ENCODE measurements at regions not wholly inside any gene's neighbourhood (a gene's known extent, or its start where the extent isn't known, plus 50 kb on each side); places are given as distances from the start of the nearest gene placed in this dataset.

- no peak for DNase-seq
- H3K4me1 ChIP-seq, result no peaks in the 10 kb centered on the region
- TF ChIP-seq POLR2A (IDR thresholded peaks at IDR 0.05) (no peak), POLR2AphosphoS5 (IDR thresholded peaks at IDR 0.05) (no peak), EP300 (IDR thresholded peaks at IDR 0.05) (no peak)
- H3K27ac ChIP-seq, result no peak overlapping the region
- no peak overlapping the region for H3K4me3 ChIP-seq
- WGBS, 2 donors, result 51 to 67% methylated on average over 7 of the region's 7 CpGs
- no peaks in the 10 kb centered on the region for H3K9me3 ChIP-seq
- H3K27me3 ChIP-seq, result no peaks in the 10 kb centered on the region
- intact Hi-C loops (cut with DNase I), result no loop called here
- no peaks in the 10 kb centered on the region for H3K36me3 ChIP-seq
Observed at GRCh38 chr9:78928625-78929405, 631.9 kb downstream of the PSAT1 start.

DNA sequence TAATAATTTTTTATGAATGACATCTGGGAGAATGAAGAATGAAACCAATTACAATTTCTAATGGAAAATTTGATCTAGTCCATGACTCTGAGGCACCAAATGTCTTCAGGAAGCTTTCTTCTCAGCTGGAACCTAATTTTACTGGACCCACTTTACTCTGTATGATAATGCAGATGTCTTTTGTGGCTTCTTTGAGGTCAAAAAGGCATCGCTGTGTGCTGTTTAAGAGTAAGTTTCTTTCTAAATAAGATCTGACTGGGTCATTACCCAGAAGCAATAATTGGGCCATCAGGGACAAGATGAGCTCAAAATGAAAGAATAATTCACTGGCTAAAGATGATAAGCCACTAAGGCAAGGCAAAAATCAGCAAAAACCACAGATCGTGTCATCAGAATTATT lies 633.4 kb downstream of the PSAT1 start:
- WGBS, 2 donors, result 86 to 89% methylated on average over 2 of the region's 2 CpGs
- no peaks in the 10 kb centered on the region for H3K4me1 ChIP-seq
- intact Hi-C loops (cut with DNase I), result no loop called here
- H3K27me3 ChIP-seq, result no peaks in the 10 kb centered on the region
- H3K9me3 ChIP-seq, result no peaks in the 10 kb centered on the region
- no peak for DNase-seq
- no peak for TF ChIP-seq EP300 (IDR thresholded peaks at IDR 0.05)
- no peak for TF ChIP-seq POLR2A (IDR thresholded peaks at IDR 0.05)
- TF ChIP-seq, protein P1, sequence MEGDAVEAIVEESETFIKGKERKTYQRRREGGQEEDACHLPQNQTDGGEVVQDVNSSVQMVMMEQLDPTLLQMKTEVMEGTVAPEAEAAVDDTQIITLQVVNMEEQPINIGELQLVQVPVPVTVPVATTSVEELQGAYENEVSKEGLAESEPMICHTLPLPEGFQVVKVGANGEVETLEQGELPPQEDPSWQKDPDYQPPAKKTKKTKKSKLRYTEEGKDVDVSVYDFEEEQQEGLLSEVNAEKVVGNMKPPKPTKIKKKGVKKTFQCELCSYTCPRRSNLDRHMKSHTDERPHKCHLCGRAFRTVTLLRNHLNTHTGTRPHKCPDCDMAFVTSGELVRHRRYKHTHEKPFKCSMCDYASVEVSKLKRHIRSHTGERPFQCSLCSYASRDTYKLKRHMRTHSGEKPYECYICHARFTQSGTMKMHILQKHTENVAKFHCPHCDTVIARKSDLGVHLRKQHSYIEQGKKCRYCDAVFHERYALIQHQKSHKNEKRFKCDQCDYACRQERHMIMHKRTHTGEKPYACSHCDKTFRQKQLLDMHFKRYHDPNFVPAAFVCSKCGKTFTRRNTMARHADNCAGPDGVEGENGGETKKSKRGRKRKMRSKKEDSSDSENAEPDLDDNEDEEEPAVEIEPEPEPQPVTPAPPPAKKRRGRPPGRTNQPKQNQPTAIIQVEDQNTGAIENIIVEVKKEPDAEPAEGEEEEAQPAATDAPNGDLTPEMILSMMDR (IDR thresholded peaks at IDR 0.05), result no peak
- TF ChIP-seq POLR2AphosphoS5 (IDR thresholded peaks at IDR 0.05), result no peak
- no peak overlapping the region for H3K4me3 ChIP-seq
- no peak overlapping the region for H3K27ac ChIP-seq
- H3K36me3 ChIP-seq, result no peaks in the 10 kb centered on the region

- H3K36me3 ChIP-seq, result no peaks in the 10 kb centered on the region
- H3K27ac ChIP-seq, result no peak overlapping the region
- no peaks in the 10 kb centered on the region for H3K27me3 ChIP-seq
- intact Hi-C loops (cut with DNase I), result no loop called here
- H3K4me3 ChIP-seq, result no peak overlapping the region
- TF ChIP-seq EP300 (IDR thresholded peaks at IDR 0.05) (no peak), POLR2AphosphoS5 (IDR thresholded peaks at IDR 0.05) (no peak), POLR2A (IDR thresholded peaks at IDR 0.05) (no peak)
- TF ChIP-seq, protein P1 (IDR thresholded peaks at IDR 0.05), result no peak
- 77 to 86% methylated on average over 4 of the region's 4 CpGs for WGBS, 2 donors
- no peak for DNase-seq
- no peaks in the 10 kb centered on the region for H3K9me3 ChIP-seq
- H3K4me1 ChIP-seq, result no peaks in the 10 kb centered on the region
Observed at GRCh38 chr9:78932849-78933627, 636.1 kb downstream of the PSAT1 start.

DNA sequence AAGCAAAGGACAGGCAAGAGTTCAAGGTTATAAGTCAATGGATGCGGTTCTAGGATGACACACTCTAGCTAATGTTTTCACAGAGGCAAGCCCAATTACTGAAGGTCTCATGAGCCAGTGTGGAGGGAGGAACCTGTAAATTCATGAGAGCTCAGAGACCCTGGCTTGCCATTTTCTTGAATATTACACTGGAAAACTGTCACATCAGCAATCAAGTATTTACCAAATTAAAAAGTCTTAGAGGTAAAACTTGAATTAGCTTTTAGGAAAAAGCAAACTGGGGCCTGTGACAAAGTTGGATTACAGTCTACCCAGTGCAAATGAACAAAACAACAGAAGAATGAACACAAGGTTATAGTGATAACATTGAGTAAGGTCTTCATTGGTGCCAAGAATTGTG lies 636.9 kb upstream of the TLE4 start:
- WGBS, 2 donors, result 78 to 98% methylated on average over 1 of the region's 1 CpG
- Histone ChIP-seq H3K27me3 (no peaks in the 10 kb centered on the region), H3K36me3 (no peaks in the 10 kb centered on the region), H3K4me1 (no peaks in the 10 kb centered on the region), H3K4me3 (no peak overlapping the region), H3K27ac (no peak overlapping the region), H3K9me3 (no peaks in the 10 kb centered on the region)
- TF ChIP-seq, protein P1 (IDR thresholded peaks at IDR 0.05), result no peak
- TF ChIP-seq POLR2AphosphoS5 (IDR thresholded peaks at IDR 0.05), result no peak
- TF ChIP-seq EP300 (IDR thresholded peaks at IDR 0.05), result no peak
- TF ChIP-seq POLR2A (IDR thresholded peaks at IDR 0.05), result no peak
- intact Hi-C loops (cut with DNase I), result no loop called here
- DNase-seq, result no peak

DNA sequence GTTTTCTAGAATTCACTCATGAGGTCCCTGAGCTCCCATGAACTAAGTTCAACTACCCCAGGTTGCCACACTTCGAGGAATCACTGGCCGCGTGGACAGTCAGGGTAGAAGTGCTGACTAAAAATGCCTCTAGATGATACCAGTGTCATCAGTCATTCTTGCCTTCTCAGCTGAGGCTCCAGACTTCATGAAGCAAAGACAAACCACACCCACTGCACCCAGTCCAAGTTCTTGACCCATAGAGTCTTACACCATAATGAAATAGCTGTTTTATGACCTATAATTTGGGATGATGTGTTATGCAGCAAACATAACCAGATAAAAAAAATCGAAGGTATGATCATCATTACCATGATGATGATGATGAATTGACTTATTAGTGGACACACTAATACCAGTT lies 632.9 kb upstream of the TLE4 start:
- no peaks in the 10 kb centered on the region for H3K27me3 ChIP-seq
- whole genome bisulfite sequencing, 2 donors, result 69 to 77% methylated on average over 4 of the region's 4 CpGs
- no peak overlapping the region for H3K27ac ChIP-seq
- TF ChIP-seq, protein P1 (IDR thresholded peaks at IDR 0.05), result no peak
- TF ChIP-seq POLR2AphosphoS5 (IDR thresholded peaks at IDR 0.05), result no peak
- no peak for TF ChIP-seq EP300 (IDR thresholded peaks at IDR 0.05)
- intact Hi-C loops (cut with DNase I), result no loop called here
- no peaks in the 10 kb centered on the region for H3K9me3 ChIP-seq
- H3K4me3 ChIP-seq, result no peak overlapping the region
- H3K4me1 ChIP-seq, result no peaks in the 10 kb centered on the region
- no peak for DNase-seq
- no peaks in the 10 kb centered on the region for H3K36me3 ChIP-seq
